GM12874 (cell line): ENCODE measurements at regions not wholly inside any gene's neighbourhood (a gene's known extent, or its start where the extent isn't known, plus 50 kb on each side); places are given as distances from the start of the nearest gene placed in this dataset.

Source experiments
- CTCF ChIP-seq: IDR thresholded peaks from 2 replicates; pipeline ENCODE4 v1.5.1; 2011; ENCODE audit warnings: low read depth, mild to moderate bottlenecking, control low read depth, low read length, moderate library complexity; ENCODE audit not compliant: insufficient read depth

DNA sequence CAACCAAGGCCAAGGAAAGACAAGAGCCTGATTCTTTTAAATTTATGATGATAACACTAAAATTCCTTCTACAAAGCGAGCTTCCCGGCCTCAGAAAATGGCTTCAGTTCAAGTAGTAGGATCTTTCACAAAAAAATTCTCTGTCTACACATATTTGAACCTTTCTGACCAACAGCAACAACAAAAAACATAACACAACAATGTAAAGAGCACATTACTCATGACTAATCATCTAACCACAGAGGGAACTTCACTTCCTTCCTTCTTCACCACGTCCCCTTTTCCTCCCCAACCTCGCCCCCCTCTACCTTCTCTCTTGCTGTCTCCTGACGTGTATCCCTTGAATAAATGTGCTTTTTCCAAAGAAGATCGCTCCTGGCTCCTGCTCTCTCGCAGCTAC lies 228.2 kb downstream of the MYLK4 start:
- TF ChIP-seq CTCF: no peak

- no peak for TF ChIP-seq CTCF
These were observed 232.8 kb downstream of the MYLK4 start for GRCh38 chr6:2517855-2518473.

GRCh38 chr6:2517401-2517800 lies 233.3 kb downstream of the MYLK4 start:
- no peak for TF ChIP-seq CTCF

DNA sequence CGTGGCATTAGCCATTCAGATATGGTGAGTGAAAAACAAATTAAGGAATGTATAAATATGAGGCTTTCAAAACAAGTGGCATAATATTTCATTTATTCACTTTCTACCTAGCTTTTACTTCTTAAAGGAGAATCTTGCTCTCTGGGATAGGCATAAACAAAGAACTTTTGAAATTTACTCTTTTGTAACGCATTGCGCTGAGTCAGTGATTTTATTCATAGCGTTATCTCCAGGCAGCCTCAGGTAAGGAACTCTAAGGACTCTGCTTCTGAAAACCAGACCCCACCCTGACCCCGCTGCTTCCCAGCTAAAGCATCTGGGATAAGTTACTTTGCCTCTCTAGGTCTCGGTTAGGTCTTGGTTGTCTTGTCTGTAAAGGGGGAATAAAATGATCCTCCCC lies 234.7 kb downstream of the MYLK4 start:
- TF ChIP-seq CTCF: no peak

- TF ChIP-seq CTCF: no peak
These were observed 235.7 kb downstream of the MYLK4 start for GRCh38 chr6:2514965-2515543.

DNA sequence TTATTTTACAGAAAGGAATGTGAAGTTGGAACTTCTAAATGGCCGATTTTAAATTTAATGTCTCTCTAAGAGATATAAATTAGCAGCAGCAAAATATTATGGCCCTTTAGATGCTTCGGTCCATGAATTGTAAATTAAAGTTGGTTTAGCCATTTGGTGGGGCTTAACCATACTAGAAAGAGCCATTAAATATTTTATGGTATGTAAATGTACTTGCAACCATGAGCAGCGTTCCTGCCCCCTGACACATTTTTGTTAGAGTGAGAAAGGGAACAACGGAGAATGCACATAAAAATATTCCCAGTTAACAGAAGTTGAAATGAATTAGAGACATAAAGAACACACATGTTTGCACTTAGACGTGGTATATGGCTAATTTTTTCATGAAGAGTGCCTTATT lies 237.9 kb downstream of the MYLK4 start:
- TF ChIP-seq CTCF: no peak

DNA sequence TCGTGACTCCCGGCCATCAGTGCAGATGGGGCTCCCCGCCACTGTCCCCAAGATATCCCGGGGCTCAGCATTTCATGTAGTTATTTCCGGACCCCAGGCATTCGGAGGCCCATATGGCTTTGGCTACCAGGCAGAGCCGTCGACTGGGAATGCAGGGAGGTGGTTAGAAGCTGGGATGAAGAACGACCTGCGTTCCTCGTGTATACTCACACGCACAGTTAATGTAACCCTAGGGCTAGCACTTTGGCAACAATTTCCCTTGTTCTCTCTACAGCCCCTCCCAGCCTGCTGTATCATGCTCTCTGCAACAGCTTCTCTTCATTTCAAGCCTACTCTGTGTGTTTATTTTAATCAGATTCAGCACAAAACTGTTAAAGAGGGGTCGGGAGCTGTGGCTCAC lies 240.4 kb downstream of the MYLK4 start:
- no peak for TF ChIP-seq CTCF
